KMS-11 (cell line): ENCODE measurements at regions not wholly inside any gene's neighbourhood (a gene's known extent, or its start where the extent isn't known, plus 50 kb on each side); places are given as distances from the start of the nearest gene placed in this dataset.

Experiments used
- H2AFZ ChIP-seq: fragments of 200-600 bp; sonication (generic); 2 replicates; pipeline ENCODE4 v1.6.1; 2016; ENCODE audit warnings: antibody characterized with exemption, mixed run types, low read depth
- H3K27ac ChIP-seq: fragments of 200-600 bp; sonication (generic); 2 replicates; pipeline ENCODE4 v1.6.1; 2016; ENCODE audit warnings: mild to moderate bottlenecking, mixed run types
- H3K27me3 ChIP-seq: fragments of 200-600 bp; sonication (generic); 2 replicates; pipeline ENCODE4 v1.6.1; 2017; ENCODE audit warnings: mild to moderate bottlenecking, low read depth, mixed run types, moderate library complexity; ENCODE audit not compliant: insufficient read depth
- H3K36me3 ChIP-seq: fragments of 200-600 bp; sonication (generic); 2 replicates; pipeline ENCODE4 v1.6.1; 2017; ENCODE audit warnings: mild to moderate bottlenecking, mixed run types; ENCODE audit not compliant: insufficient read depth
- H3K4me1 ChIP-seq: fragments of 200-600 bp; sonication (generic); 2 replicates; pipeline ENCODE4 v1.6.1; 2016; ENCODE audit warnings: mild to moderate bottlenecking, low read depth, mixed run types; ENCODE audit not compliant: poor library complexity, severe bottlenecking
- H3K4me2 ChIP-seq: fragments of 200-600 bp; sonication (generic); 2 replicates; pipeline ENCODE4 v1.7.0; 2016; ENCODE audit warnings: mild to moderate bottlenecking, mixed run types
- H3K4me3 ChIP-seq: fragments of 200-600 bp; sonication (generic); IDR thresholded peaks from 2 replicates; pipeline ENCODE4 v1.6.1; 2017; ENCODE audit warnings: low read depth, low read length, mixed read lengths; ENCODE audit not compliant: insufficient read depth
- H3K79me2 ChIP-seq: fragments of 200-600 bp; sonication (generic); 2 replicates; pipeline ENCODE4 v1.6.1; 2016; ENCODE audit warnings: low read depth, mixed run types; ENCODE audit not compliant: insufficient read depth
- H3K9ac ChIP-seq: fragments of 200-600 bp; sonication (generic); 2 replicates; pipeline ENCODE4 v1.6.1; 2016; ENCODE audit warnings: mild to moderate bottlenecking, mixed run types
- H4K20me1 ChIP-seq: fragments of 200-600 bp; sonication (generic); 2 replicates; pipeline ENCODE4 v1.6.1; 2016; ENCODE audit warnings: mild to moderate bottlenecking, mixed run types; ENCODE audit not compliant: insufficient read depth
- TF ChIP-seq, protein P1 (sequence below): fragments of 200-600 bp; sonication (generic); conservative IDR thresholded peaks from 2 replicates; pipeline ENCODE4 v1.6.1; 2017; ENCODE audit warnings: low read depth, mild to moderate bottlenecking, antibody characterized with exemption, low read length, moderate library complexity, mixed read lengths

GRCh38 chr3:55285156-55285555, 201.9 kb downstream of the WNT5A start:
- H2AFZ ChIP-seq = no peak overlapping the region
- H3K4me2 ChIP-seq = no peak overlapping the region
- H3K4me3 ChIP-seq = no peak overlapping the region

DNA sequence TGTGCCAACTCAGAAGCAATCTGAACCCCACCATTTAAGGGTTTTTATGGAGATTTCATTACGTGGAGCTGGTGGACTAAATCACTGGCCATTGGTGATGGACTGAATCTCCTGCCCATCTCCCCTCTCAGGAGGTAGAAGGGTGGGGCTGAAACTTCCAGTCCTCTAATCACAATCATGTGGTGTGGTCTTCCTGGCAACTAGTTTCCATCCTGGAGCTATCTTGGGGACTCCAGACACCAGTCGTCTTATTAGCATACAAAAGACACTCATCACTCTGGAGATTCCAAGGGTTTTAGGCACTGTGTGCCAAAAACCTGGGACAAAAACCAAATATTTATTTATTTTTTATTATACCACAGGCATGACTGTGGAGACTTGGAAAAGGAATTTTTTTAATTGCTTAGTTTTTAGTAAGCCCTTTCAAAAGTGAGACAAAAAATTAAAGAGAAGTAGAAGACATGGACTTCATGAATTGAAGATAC, 203.6 kb downstream of the WNT5A start:
- Histone ChIP-seq H4K20me1 (no peaks in the 10 kb centered on the region), H3K4me2 (no peak overlapping the region), H3K27me3 (no peaks in the 10 kb centered on the region), H3K9ac (no peak overlapping the region), H3K36me3 (no peaks in the 10 kb centered on the region), H3K79me2 (no peaks in the 10 kb centered on the region), H2AFZ (no peak overlapping the region), H3K27ac (no peak overlapping the region), H3K4me1 (no peaks in the 10 kb centered on the region), H3K4me3 (no peak overlapping the region)
- TF ChIP-seq, protein P1, sequence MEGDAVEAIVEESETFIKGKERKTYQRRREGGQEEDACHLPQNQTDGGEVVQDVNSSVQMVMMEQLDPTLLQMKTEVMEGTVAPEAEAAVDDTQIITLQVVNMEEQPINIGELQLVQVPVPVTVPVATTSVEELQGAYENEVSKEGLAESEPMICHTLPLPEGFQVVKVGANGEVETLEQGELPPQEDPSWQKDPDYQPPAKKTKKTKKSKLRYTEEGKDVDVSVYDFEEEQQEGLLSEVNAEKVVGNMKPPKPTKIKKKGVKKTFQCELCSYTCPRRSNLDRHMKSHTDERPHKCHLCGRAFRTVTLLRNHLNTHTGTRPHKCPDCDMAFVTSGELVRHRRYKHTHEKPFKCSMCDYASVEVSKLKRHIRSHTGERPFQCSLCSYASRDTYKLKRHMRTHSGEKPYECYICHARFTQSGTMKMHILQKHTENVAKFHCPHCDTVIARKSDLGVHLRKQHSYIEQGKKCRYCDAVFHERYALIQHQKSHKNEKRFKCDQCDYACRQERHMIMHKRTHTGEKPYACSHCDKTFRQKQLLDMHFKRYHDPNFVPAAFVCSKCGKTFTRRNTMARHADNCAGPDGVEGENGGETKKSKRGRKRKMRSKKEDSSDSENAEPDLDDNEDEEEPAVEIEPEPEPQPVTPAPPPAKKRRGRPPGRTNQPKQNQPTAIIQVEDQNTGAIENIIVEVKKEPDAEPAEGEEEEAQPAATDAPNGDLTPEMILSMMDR = no peak

More at GRCh38 chr3:55285156-55285555, 201.9 kb downstream of the WNT5A start:
- Histone ChIP-seq H3K4me1 (no peaks in the 10 kb centered on the region), H3K79me2 (no peaks in the 10 kb centered on the region), H4K20me1 (no peaks in the 10 kb centered on the region), H3K27me3 (no peaks in the 10 kb centered on the region), H3K27ac (no peak overlapping the region), H3K9ac (no peak overlapping the region), H3K36me3 (no peaks in the 10 kb centered on the region)
- TF ChIP-seq, protein P1 = no peak

DNA sequence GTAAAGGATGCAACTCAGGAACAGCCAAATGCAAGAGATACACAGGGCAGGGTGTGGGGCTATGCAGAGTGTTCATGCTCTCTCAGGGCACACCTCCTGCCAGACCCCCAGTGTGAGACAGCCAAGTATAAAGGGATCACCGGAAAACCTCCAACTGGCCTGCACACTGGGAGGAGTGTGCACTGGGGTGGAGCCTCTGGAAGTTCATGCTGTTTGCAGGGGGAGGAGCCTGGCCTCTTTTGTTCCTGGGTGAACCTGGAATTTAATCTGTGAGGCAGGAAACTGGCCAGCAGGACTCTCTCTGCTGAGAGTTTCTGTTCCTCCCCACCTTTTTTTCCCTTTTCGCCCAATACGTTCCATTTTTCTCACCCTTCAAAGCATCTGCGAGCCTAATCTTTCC, 204.1 kb downstream of the WNT5A start:
- Histone ChIP-seq H3K9ac (no peak overlapping the region), H3K27ac (no peak overlapping the region), H2AFZ (no peak overlapping the region), H3K4me1 (no peaks in the 10 kb centered on the region), H3K79me2 (no peaks in the 10 kb centered on the region), H4K20me1 (no peaks in the 10 kb centered on the region), H3K4me2 (no peak overlapping the region), H3K27me3 (no peaks in the 10 kb centered on the region), H3K4me3 (no peak overlapping the region), H3K36me3 (no peaks in the 10 kb centered on the region)
- TF ChIP-seq, protein P1 = no peak

GRCh38 chr3:55272031-55272645, 215.0 kb downstream of the WNT5A start:
- Histone ChIP-seq H3K4me2 (no peak overlapping the region), H2AFZ (no peak overlapping the region), H3K27ac (no peak overlapping the region), H3K27me3 (no peaks in the 10 kb centered on the region), H3K4me3 (no peak overlapping the region), H3K79me2 (no peaks in the 10 kb centered on the region), H3K9ac (no peak overlapping the region), H3K4me1 (no peaks in the 10 kb centered on the region), H4K20me1 (no peaks in the 10 kb centered on the region), H3K36me3 (no peaks in the 10 kb centered on the region)
- TF ChIP-seq, protein P1 = no peak
